HG02798 (cell line): ENCODE measurements at regions not wholly inside any gene's neighbourhood (a gene's known extent, or its start where the extent isn't known, plus 50 kb on each side); places are given as distances from the start of the nearest gene placed in this dataset.
"Not testable (repeated sequence)": the region's sequence is repeated elsewhere in the genome, so short reads cannot be mapped to it uniquely, and the experiment has no call there.

Source experiments
- ATAC-seq: cut with Tn5 transposase; IDR thresholded peaks from one replicate; pipeline ENCODE4 v1.9.1; 2021; ENCODE audit warnings: mild to moderate bottlenecking; ENCODE audit not compliant: unreplicated experiment, poor library complexity

DNA sequence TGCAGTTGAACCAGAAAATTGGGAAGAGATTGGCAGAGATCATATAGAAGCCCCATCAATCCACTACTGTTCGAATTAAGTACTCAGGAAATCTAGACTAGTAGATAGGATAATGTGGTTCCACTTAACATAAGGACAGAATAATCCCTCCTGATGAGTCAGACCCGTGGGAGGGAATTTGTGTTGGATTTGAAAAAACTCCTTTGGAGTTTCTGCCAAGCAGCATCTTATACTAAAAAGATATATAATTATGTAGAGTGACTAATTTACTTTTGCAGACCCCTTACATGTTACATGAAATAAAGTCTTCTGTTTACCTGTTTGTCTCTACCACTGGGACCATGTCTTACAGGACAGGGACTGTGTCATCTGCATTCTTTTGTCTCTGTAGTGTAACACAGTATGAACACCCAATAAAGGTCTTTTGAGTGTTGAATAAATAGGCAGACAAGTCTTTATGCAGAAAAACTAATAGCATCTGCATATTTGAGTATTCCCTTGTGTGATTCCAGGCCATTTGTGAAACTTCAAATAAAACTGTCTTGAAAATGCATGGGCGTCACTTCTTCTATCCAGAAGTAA lies 122.6 kb upstream of the DNAJC10 start:
- no peak for ATAC-seq

DNA sequence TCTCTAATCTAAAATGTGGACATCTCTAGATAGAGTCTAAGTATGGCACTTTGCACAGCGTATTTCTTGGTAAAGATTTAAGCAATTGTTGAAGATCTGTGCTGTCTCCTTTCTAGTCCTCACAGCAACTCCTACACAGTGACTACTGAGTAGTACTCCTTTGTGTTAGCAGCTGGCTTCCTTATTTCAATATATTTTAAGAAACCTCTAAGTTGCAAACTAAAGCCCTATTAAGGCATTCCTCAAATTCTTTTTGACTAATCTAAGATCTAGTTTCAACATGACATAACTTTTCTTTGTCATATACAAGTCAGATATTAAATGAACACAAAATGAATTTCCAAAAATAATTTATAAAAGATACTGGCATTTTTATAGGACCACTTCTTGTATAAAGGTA lies 121.8 kb upstream of the DNAJC10 start:
- no peak for ATAC-seq

DNA sequence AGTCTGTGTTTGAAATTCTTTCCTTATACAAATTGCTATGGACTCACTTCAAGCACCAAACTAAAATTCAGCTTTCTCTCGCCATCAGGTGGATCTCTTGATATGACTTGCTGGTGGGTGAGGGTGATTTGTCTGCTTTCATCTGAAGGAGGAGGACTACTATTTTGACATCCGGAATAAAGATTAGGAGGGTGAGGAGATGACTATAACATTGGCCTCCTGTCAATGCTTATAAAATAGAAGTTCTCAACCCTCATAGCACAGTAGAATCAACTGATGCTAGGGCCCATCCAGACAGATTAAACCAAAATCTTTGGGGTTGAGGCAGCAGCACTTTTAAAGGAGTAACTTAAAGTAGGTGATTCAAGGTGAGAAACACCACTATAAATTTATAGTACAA lies 120.4 kb upstream of the DNAJC10 start:
- ATAC-seq: no peak

DNA sequence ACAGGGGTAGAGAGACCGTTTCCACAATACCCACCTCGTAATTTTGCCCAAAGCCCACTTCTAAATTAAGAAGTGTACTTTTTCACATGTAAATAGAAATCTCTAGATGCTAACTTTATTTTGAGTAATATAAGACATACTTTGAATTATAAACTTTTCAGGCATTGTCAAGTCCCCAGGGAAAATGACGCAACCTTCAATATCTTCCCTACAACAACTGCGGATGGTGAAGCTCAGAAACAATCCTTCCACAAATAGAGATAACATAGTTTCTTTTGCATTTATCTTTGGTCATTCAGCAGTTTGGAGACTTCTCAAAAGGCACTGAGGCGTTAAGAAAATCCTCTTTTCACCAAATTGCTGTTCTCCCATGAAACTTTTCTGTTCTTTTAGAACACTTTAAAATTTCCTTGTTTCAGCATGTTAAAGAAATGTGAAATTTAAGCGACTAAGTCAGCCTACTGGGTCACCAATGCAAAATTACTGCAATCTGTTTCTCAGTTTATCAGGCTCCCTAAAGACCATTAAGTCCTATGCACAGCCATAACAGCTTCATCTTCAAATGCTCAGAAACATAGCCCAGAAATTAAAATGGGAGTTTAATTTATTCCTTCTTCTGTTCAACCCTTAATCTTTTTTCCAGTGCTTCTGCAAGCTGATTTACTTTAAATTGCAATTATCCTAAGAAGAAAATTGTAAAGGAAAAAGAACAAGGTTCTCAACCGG lies 118.3 kb upstream of the DNAJC10 start:
- no peak for ATAC-seq

DNA sequence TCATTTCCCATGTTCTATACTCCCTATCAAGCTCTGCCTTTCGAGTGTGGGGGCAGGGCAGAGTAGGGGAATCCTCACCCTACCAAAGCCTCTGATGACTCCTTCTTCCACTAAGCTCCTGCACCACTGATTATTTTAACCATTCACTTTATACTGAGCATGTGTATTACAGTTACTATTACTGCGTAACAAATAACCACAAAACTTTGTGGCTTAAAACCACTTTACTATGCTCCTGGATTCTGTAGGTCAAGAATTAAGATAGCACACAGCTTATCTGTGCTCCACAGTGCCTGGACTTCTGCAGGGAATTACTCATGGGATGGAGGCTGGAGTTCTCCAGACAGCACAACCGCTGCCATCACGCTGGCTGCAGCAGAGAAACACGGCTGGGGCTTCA lies 117.4 kb upstream of the DNAJC10 start:
- ATAC-seq: no peak

DNA sequence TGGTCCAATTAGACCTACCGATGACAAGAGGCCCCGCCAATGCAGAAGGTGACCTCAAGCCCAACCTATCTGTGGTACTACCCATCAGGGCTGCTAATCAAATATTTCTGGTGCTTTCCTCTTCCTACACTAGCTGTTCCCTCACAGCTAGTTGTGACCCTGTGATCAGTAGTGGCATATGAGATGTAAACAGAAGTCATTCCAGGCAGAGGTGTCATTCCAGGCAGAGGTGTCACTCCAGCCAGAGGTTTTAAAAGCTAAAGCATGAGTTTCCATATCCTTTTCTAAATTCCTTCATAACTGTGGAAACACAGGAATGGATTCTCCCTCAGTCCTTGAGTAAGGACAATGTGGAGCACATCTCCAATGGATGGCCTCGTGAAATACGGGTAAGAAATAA lies 110.9 kb upstream of the DNAJC10 start:
- ATAC-seq: no peak

DNA sequence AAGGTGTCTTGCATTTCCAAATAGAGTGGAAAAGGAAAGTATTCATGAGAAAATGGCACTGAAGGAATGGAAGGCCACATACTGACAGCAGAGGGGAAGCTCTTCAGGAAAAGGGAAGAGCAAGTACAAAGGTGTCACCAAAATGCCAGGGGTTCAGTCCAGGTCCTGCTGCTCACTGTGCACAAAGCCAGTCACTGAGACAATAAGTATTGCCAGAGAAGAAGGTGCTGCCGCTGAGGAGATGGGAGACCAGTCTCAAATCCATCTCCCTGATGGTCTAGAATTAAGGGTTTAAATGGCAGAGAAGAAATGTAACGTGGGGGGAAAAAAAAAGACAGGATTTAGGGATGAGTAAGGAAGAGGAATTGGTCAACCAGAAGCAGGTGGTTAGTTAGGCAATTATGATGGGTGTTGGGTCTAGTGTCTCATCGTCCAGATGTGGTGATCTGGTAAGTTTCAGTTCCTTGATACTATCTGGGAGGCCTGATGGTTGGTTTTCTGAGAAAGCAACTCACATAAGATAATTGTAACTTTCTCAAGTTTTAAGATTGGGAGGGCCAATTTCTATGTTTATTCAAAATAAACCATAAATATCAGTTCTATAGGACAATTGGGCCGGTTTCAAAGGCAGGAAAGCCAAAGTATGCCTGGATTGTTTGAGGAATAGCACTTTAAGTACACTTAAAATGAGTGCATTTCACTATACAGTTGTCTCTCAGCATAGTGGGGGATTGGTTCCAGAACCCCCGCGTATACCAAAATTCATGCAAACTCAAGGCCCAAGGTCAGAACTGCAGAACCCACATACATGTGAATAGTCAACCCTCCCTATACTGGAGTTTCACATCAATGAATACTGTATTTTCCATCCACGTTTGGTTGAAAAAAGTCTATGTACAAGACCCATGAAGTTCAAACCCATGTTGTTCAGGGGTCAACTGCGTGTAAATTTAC lies 109.1 kb upstream of the DNAJC10 start:
- ATAC-seq: no peak

DNA sequence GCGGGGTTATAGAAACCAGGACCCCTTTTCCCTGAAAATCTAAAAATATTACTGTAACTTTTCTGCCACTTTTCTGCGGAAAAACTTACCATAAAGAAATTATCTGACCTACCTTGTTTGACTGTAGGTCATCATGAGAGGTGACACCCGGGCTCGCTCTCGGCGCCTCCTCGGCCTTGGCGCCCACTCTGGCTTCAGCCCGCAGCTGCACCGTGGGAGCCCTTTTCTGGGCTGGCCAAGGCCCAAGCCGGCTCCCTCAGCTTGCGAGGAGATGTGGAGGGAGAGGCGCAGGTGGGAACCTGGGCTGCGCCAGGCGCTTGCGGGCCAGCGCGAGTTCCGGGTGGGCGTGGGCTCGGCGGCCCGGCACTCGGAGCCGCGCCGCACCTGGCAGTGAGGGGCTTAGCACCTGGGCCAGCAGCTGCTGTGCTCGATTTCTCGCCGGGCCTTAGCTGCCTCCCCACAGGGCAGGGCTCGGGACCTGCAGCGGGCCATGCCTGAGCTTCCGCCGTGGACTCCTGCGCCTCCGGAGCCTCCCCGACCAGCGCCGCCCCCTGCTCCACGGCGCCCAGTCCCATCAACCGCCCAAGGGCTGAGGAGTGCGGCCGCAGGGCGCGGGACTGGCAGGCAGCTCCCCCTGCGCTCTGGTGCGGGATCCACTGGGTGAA lies 107.7 kb upstream of the DNAJC10 start:
- no peak for ATAC-seq

DNA sequence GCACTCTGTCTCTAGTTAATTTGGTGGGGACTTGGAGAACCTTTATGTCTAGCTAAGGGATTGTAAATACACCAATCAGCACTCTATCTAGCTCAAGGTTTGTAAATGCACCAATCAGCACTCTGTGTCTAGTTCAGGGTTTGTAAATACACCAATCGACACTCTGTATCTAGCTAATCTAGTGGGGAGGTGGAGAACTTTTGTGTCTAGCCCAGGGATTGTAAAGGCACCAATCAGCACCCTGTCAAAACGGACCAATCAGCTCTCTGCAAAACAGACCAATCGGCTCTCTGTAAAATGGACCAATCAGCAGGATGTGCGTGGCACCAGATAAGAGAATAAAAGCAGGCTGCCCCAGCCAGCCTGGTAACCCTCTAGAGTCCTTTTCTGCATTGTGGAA lies 107.1 kb upstream of the DNAJC10 start:
- not testable (repeated sequence) for ATAC-seq

DNA sequence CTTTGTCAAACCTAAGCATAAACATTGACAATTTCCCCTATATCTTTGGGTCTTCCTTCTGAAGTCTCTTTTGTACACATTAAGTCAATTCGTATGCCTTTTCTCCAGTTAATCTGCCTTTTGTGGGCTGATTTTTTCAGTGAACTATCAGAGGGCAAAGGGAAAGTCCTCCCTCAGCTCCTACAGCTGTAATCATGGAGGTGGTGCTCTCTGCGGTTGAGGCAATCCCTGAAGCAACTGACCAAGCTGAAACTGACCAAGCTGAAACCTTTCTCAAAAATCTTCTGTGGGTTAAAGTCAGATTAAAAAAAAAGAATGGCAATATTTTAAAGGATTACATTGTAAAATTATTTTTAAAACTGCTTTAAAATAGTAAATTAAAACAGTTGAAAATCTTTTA lies 105.8 kb upstream of the DNAJC10 start:
- peak; percentile 55 for ATAC-seq

DNA sequence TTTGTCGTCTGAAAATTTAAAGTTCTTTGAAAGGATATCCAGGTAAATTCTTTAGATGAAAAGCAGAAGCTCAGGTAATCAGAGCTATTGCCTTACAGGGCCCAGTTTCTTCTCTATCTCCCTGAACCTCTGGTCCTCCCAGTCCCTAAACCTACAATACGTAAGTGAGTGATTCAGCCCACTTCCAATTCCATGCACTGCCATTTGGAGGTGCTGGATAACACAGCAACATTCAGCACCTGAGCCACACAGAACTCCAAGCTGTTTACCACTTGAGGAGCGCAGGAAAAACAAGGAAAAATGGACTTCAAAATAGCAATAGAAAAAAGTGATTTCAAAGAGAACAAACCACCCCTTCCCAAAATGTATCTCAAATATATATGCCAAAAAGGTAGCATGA lies 105.0 kb upstream of the DNAJC10 start:
- ATAC-seq: no peak

DNA sequence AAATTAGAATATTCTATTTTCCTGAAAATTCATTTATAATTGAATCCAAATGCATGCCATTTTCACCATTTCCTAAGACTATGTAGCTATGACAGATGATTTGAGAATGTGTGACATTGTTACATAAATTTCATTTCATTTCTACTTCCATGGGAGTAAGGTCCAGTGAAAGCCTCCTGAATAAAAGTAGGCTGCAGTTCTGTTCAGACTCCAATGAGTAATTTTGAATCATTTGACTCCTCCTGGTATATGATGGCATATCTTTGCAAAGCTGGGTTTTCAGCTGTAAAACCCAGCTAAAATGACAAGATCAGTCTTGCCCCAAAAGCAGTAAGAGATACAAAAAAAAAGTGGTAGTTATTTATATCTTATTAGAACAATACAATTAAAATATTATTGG lies 101.0 kb upstream of the DNAJC10 start:
- no peak for ATAC-seq

DNA sequence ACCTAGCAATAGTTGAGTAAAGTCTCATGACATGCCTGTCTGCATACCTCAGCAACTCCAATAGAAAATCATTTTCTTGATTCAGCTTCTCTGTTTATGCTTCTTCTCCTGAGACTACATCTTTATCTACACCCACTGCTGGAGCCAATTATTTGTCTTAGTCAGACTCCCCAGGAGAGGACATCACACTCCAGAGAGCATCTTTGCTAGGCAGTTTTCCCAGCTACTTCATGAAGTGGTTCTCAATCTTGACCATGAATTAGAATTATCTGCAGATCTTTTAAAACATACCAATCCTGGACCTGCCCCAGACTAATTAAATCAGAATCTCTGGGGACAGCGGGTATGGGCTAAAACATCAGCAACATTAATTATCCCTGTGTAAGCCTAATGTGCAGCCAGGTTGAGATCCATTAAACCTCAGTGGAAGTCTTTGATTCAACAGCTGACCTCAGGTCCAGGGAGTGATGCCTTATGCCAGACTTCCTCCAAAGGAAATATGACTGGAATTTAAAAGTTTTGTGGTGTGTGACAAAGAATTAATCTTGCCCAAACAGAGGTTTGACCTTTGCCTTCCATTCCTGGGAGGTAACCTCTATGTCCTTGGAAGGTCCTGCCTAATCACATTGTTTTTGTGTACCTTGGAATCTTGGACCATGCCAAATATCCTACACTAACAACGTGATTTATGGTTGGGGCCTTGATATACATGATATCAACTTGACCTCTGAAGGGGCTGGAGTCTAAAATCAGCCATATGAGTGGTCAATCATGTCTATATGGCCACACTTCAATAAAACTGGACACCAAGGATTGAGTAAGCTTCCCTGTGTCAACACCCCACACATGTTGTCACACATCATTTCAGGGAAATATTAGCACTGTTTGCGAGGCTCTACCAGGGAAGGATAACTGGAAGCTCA lies 99.3 kb upstream of the DNAJC10 start:
- no peak for ATAC-seq

DNA sequence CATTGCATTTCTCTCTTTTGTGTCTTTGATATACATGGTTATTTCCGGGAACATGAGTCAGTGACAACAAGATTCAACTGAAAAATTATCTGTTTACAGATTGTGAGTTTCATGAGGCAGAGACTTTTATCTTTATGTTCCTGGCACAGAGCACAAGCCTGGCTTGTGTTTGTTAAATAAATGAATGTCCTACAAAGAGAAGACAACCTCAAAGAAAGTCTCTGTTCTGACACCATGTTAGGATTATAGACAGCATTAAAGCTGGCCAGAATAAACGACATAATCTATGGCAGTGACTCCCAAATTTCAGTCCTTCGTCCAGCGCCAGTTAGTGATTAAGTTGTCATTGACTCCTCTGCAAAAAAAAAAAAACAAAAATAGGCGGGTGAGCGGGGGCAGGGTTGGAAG lies 97.4 kb upstream of the DNAJC10 start:
- ATAC-seq: no peak

DNA sequence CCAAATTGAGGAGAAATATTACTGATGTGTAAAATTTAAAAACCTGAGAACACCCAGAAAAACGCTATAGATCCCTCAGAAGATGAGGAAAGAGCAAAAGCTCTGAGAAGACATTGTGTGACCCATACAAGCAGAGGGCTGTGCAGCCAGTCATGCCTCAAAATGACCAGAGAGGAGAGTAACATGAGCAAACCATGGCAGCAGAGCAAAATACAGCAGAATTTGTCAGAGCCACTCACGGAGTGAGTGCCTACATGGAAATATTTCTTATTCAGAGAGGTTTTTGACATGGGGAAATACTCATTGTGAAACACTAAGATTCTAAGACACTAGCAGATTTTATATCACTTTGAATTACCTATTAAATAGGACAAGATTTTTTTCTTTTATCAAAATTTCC lies 96.8 kb upstream of the DNAJC10 start:
- no peak for ATAC-seq

DNA sequence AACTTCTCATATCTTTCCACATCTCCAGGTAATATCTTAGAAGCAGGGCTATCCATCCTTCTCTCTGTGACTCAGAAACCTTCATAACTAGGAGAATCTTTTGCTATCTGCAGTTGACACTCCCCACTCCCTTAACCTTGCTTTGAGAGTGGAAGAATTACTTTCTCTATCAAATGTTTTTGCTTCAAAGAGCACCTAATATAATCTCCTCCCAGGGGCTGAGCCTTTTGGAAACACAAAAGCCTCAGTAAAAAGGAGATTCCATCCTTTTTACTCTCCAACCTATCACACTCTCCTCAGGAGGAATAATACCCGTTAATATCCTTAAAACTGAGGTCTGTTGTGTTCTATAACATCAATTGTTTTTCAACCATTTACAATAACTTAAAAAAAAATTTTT lies 94.9 kb upstream of the DNAJC10 start:
- ATAC-seq: no peak

DNA sequence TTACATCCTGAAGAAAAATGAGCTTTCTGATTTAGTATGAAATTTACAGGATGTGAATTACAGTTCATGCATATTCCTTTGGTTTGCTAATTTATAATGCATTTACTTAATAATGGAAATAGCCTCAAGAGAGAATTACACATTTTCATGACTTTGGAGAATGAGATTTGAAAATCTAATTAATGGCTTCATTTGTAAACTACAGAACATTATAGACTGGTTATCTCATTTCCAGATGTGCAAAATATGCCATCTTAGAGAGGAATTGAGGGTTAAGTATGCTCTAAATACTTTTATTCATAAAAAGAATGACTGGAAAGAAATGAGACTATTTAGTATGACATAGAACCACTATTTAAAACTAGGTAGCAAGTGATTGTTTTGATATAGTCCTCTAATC lies 94.2 kb upstream of the DNAJC10 start:
- no peak for ATAC-seq

DNA sequence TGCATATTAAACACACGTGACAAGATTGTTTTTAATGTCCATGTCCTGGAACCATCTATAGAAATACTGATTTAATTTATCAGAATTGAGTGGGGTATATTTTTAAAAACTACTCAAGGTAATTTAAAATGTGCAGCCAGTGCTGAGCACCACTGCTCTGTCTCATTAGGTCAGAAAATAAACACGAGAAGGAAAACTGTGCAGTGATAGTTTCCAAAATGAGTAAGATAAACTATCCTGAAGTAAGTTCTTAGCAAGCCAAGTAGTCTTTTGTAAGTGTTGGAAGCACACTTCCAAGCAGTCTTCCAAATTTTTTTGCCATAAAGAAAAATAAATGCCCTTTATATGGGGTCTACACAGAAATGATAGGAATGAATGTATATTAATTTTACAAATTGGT lies 93.8 kb upstream of the DNAJC10 start:
- no peak for ATAC-seq

DNA sequence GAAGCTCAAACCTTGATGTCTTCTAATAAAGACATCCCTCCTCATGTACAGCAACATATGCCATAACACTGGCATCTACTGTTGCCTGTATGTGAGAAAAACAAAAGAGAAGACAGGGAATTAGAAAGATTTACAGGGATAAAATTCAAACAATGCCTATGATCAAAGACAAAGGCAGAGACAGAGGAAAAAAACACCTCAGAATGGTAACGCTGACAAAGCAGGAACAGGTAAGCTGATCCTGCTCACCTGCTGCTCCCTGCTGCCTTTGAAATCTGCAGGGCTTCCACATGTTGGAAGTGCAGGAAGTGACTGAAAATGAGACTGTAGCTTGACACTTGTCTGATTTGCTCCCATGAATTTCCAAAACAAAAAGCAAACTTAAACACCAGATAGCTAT lies 90.2 kb upstream of the DNAJC10 start:
- no peak for ATAC-seq

DNA sequence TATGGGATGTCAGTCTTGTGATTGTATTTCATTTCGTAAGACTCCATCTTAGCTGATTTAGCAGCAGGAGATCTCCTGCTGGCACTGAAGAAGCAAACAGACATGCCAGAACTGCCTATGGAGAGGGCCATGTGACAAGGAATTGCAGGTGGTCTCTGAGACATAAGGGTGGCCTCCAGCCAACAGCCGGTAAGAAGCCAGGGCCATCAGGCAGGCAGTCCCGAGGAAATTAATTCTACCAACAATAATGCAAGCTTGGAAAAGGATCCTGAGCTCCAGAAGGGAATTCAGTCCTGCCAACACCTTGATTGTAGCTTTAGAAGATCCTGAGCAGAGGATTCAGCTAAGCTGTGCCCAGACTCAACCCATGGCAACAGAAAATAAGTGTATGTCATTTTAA lies 87.1 kb upstream of the DNAJC10 start:
- no peak for ATAC-seq
